Calu3 (cell line): ENCODE measurements at regions not wholly inside any gene's neighbourhood (a gene's known extent, or its start where the extent isn't known, plus 50 kb on each side); places are given as distances from the start of the nearest gene placed in this dataset.
"Not testable (repeated sequence)": the region's sequence is repeated elsewhere in the genome, so short reads cannot be mapped to it uniquely, and the experiment has no call there.

Experiments
- BruUV-seq: library from RNA; stranded (reverse); fragments of 400-500 nt; replicated peaks from 2 replicates; lab custom pipeline; 2021; lab: Mats Ljungman, UMichigan
- CTCF ChIA-PET: fragments of 300-600 bp; sonication (Branson Sonifier 250); formaldehyde crosslinking; loops from one replicate; lab custom pipeline; 2022; ENCODE audit warnings: antibody characterized with exemption; lab: Charles Lee
- DNase-seq: peaks from one replicate; pipeline ENCODE4 v3.0.0; 2022
- H3K27ac Mint-ChIP-seq: one replicate; pipeline ENCODE4 v1.8.0; 2022; ENCODE audit warnings: mixed read lengths; ENCODE audit not compliant: unreplicated experiment
- H3K27me3 Mint-ChIP-seq: one replicate; pipeline ENCODE4 v1.8.0; 2022; ENCODE audit warnings: mixed read lengths; ENCODE audit not compliant: unreplicated experiment
- H3K36me3 Mint-ChIP-seq: one replicate; pipeline ENCODE4 v1.8.0; 2022; ENCODE audit warnings: mild to moderate bottlenecking, moderate library complexity, mixed read lengths; ENCODE audit not compliant: insufficient read depth, unreplicated experiment
- H3K4me1 Mint-ChIP-seq: one replicate; pipeline ENCODE4 v1.8.0; 2022; ENCODE audit warnings: mild to moderate bottlenecking, low read depth, mixed read lengths; ENCODE audit not compliant: unreplicated experiment
- H3K4me3 Mint-ChIP-seq: one replicate; pipeline ENCODE4 v1.8.0; 2022; ENCODE audit warnings: mild to moderate bottlenecking, low read depth, moderate library complexity, mixed read lengths; ENCODE audit not compliant: unreplicated experiment
- H3K9me3 Mint-ChIP-seq: one replicate; pipeline ENCODE4 v1.8.0; 2022; ENCODE audit warnings: low read depth, mixed read lengths; ENCODE audit not compliant: unreplicated experiment
- intact Hi-C: fragments of 100-400 bp; cut with micrococcal nuclease; formaldehyde crosslinking; loops from one replicate; pipeline ENCODE4 v1.10.0; 2022; ENCODE audit not compliant: unreplicated experiment
- TF ChIP-seq, protein P1 (sequence below): fragments of 200-600 bp; IDR thresholded peaks from one replicate; pipeline ENCODE4 v1.8.0; 2022; ENCODE audit warnings: antibody characterized with exemption; ENCODE audit not compliant: unreplicated experiment

DNA sequence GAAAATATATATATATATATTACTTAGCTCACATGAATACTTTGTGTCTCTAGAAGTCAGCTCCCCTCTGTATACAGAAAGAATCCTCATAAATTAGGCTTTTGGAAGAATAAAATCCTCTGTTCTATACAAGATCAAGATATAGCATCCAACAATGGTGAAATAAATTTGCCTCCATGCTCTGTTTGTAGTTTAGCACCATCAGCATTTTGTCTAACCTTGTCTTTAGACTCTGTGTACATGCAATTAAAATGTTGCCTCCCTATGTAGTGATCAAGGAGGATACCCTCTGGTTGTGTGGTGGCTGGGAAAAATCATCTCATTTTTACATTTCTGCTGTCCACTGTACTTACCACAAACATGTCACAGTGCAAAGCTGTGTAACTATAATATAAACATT is 189.7 kb downstream of the C7orf25 start:
- CTCF ChIA-PET: no interaction called here
- TF ChIP-seq, protein P1, sequence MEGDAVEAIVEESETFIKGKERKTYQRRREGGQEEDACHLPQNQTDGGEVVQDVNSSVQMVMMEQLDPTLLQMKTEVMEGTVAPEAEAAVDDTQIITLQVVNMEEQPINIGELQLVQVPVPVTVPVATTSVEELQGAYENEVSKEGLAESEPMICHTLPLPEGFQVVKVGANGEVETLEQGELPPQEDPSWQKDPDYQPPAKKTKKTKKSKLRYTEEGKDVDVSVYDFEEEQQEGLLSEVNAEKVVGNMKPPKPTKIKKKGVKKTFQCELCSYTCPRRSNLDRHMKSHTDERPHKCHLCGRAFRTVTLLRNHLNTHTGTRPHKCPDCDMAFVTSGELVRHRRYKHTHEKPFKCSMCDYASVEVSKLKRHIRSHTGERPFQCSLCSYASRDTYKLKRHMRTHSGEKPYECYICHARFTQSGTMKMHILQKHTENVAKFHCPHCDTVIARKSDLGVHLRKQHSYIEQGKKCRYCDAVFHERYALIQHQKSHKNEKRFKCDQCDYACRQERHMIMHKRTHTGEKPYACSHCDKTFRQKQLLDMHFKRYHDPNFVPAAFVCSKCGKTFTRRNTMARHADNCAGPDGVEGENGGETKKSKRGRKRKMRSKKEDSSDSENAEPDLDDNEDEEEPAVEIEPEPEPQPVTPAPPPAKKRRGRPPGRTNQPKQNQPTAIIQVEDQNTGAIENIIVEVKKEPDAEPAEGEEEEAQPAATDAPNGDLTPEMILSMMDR: no peak
- H3K27ac Mint-ChIP-seq: no peak overlapping the region
- intact Hi-C loops: no loop called here
- DNase-seq: no peak
- H3K9me3 Mint-ChIP-seq: peaks cover 21% of the 10 kb centered on the region
- no peaks in the 10 kb centered on the region for H3K27me3 Mint-ChIP-seq
- no TSS peak for BruUV-seq
- H3K4me3 Mint-ChIP-seq: no peak overlapping the region
- H3K36me3 Mint-ChIP-seq: no peaks in the 10 kb centered on the region
- no peaks in the 10 kb centered on the region for H3K4me1 Mint-ChIP-seq

DNA sequence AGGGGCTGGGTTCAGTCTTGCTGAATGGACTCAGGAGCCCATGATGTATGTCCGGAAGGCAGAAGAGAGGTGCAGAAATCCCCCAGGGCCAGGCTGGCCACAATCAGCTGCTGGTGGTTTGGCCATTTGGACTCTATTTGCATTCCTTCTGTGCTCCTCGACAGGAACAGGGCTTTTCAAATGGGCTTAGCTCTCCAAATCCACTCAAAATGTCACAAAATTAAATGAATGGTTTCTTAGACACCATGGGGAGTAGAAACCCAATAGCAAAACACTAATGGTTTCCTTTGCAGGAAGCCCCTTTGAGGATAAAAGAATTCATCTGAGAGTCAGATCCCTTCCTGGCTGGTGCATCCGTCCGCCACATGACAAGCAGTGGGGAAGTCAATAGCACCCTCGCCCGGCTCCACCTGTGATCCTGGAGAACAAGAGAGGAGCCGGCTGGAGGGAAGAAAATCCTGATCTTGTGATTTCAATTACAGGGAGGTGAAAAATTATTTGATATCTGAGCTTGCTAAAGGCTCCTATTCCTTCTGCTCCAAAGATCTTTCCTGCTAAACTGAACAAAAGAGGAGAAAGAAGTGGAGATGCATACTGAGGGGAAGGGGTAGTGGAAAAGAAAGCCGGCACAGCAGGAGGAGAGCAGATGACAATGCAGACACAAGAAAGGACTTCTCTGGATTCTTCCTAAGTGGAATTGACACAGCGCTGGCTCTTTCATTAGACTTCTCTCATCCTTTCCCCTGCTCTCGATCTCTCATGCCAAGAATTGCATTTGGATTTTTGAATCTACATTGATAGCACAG is 190.7 kb downstream of the C7orf25 start:
- no peaks in the 10 kb centered on the region for H3K4me1 Mint-ChIP-seq
- no peaks in the 10 kb centered on the region for H3K27me3 Mint-ChIP-seq
- intact Hi-C loops: no loop called here
- no TSS peak for BruUV-seq
- CTCF ChIA-PET: no interaction called here
- H3K36me3 Mint-ChIP-seq: no peaks in the 10 kb centered on the region
- H3K27ac Mint-ChIP-seq: no peak overlapping the region
- no peak for DNase-seq
- peaks cover 21% of the 10 kb centered on the region for H3K9me3 Mint-ChIP-seq
- no peak overlapping the region for H3K4me3 Mint-ChIP-seq
- TF ChIP-seq, protein P1: no peak

DNA sequence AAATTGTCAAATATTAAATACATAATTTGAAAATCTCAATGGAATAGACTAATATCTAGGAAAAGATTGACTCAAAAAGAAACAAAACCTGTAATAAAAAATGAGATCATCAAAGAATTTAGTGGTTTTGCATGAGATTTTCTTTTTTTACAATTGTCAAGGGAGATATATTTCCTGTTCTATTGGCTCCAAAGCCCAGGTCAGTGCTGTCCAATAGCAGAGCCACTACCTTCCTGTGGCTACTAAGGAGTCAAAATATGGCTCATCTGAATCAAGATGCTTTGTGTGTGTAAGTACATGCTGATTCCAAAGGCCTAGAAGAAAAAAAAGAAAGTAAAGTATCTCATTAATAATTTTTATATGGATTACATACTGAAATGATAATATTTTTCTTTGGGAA is 191.9 kb downstream of the C7orf25 start:
- CTCF ChIA-PET: no interaction called here
- BruUV-seq: no TSS peak
- no peak for DNase-seq
- Mint-ChIP-seq H3K9me3 (peaks cover 19% of the 10 kb centered on the region), H3K36me3 (no peaks in the 10 kb centered on the region), H3K4me1 (no peaks in the 10 kb centered on the region), H3K27me3 (no peaks in the 10 kb centered on the region), H3K4me3 (no peak overlapping the region), H3K27ac (no peak overlapping the region)
- TF ChIP-seq, protein P1: no peak
- intact Hi-C loops: no loop called here

DNA sequence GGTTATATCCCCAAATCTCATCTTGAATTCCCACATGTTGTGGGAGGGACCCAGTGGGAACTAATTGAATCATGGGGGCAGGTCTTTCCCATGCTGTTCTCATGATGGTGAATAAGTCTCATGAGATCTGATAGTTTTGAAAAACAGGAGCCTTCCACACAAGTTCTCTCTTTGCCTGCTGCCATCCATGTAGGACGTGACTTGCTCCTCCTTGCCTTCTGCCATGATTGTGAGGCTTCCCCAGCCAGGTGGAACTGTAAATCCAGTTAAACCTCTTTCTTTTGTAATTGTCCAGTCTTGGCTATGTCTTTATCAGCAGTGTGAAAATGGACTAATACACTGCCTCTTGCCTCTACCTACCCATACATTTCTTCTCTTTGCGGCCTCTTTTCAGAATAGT is 193.4 kb downstream of the C7orf25 start:
- CTCF ChIA-PET, H3K36me3 Mint-ChIP-seq, H3K27ac Mint-ChIP-seq, H3K4me3 Mint-ChIP-seq, intact Hi-C loops, H3K4me1 Mint-ChIP-seq, DNase-seq, BruUV-seq, H3K27me3 Mint-ChIP-seq: not testable (repeated sequence)
- peaks cover 19% of the 10 kb centered on the region for H3K9me3 Mint-ChIP-seq

DNA sequence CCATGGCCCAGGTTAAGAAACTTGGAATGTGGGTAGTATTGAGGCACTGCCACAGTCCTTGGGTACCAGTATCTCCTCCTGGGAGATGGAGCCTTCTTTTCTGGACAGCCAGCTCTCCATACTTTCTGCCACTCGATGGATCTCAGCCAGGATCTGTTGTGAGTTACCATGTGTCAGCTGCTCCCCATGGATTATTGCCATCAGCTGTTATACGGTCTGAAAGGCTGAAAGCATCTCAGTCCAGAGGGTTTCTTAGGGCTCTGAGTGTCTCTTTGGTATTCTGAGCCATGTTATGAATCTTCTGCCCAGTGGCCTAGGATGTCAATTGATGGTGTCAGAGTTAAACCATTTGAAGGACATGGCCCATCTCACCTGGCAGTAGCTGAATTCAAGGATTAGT is 197.5 kb downstream of the C7orf25 start:
- H3K27ac Mint-ChIP-seq: no peak overlapping the region
- TF ChIP-seq, protein P1: no peak
- no peaks in the 10 kb centered on the region for H3K36me3 Mint-ChIP-seq
- no peaks in the 10 kb centered on the region for H3K4me1 Mint-ChIP-seq
- intact Hi-C loops: no loop called here
- no TSS peak for BruUV-seq
- no peak overlapping the region for H3K4me3 Mint-ChIP-seq
- peaks cover 18% of the 10 kb centered on the region for H3K9me3 Mint-ChIP-seq
- no peak for DNase-seq
- CTCF ChIA-PET: no interaction called here
- no peaks in the 10 kb centered on the region for H3K27me3 Mint-ChIP-seq
